DOHH2 (cell line): ENCODE measurements at regions not wholly inside any gene's neighbourhood (a gene's known extent, or its start where the extent isn't known, plus 50 kb on each side); places are given as distances from the start of the nearest gene placed in this dataset.

Source experiments
- CTCF ChIP-seq: fragments of 200-600 bp; sonication (generic); IDR thresholded peaks from one replicate; pipeline ENCODE4 v1.5.1; 2014; ENCODE audit warnings: antibody characterized with exemption, mild to moderate bottlenecking, low read depth, low read length; ENCODE audit not compliant: poor library complexity, severe bottlenecking
- EZH2phosphoT487 ChIP-seq: fragments of 200-600 bp; sonication (generic); IDR thresholded peaks from 2 replicates; pipeline ENCODE4 v1.6.1; 2017; ENCODE audit warnings: borderline replicate concordance, mild to moderate bottlenecking, antibody characterized with exemption, low read length, moderate library complexity, mixed read lengths

DNA sequence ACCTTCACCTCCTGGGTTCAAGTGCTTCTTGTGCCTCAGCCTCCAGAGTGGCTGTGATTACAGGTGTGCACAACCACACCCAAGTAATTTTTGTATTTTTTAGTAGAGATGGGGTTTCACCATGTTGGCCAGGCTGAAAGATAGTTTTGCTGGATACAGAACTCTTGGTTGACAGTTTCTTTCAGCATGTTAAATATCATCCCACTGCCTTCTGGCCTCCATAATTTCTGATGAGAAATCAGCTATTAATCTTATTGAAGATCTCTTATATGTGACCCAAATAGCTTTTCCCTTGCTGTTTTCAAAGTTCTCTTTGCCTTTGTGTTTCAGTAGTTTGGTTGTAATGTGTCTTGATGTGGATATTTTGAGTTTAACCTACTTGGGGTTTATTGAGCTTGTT, 50.3 kb upstream of the BRD7 start:
- no peak for TF ChIP-seq CTCF
- no peak for TF ChIP-seq EZH2phosphoT487
